ENCODE measurements at regions not wholly inside any gene's neighbourhood (a gene's known extent, or its start where the extent isn't known, plus 50 kb on each side); places are given as distances from the start of the nearest gene placed in this dataset.

- H3K36me3 Mint-ChIP-seq: no peaks in the 10 kb centered on the region
- Histone ChIP-seq H3K36me3 (ENCODE audit: insufficient read depth, low read length) (no peaks in the 10 kb centered on the region), H3K27me3 (ENCODE audit: insufficient read depth, low read length) (no peaks in the 10 kb centered on the region), H3K27ac (ENCODE audit: low read depth, low read length) (no peak overlapping the region), H3K4me1 (ENCODE audit: insufficient read depth, low read length) (no peaks in the 10 kb centered on the region), H3K4me3 (ENCODE audit: low read length in 2 of 2) (no peak overlapping the region), H3K9me3 (ENCODE audit: control insufficient read depth in 1 of 2, low read length in 2 of 2) (no peaks in the 10 kb centered on the region)
- ChIA-PET CTCF (ENCODE audit: partially characterized antibody) (interaction anchor here (1.4 to 1.6 kb wide), 2 partner anchors 11 to 43 kb away, joined by 4 read pairs; no protein-coding TSS in a partner anchor), POLR2A (ENCODE audit: partially characterized antibody) (no interaction called here)
- H3K4me1 Mint-ChIP-seq: no peaks in the 10 kb centered on the region
- H3K4me3 Mint-ChIP-seq: no peak overlapping the region
- intact Hi-C loops (cut with micrococcal nuclease): loop anchor here (1.0 kb wide), 1 partner anchor 1056 kb away; no protein-coding TSS in a partner anchor
- H3K27me3 Mint-ChIP-seq: no peaks in the 10 kb centered on the region
- no peak overlapping the region for H3K27ac Mint-ChIP-seq
- peaks cover 0 to 5% (median 0%) of the 10 kb centered on the region in 8 donors for H3K9me3 Mint-ChIP-seq
- no peak for DNase-seq
These were observed 212.2 kb downstream of the LYPLAL1 start for GRCh38 chr1:219385787-219386427.

- ChIA-PET CTCF (ENCODE audit: partially characterized antibody) (no interaction called here), POLR2A (ENCODE audit: partially characterized antibody) (no interaction called here)
- no peak overlapping the region for H3K4me3 ChIP-seq (ENCODE audit: low read length in 2 of 2)
- no peak for DNase-seq
- no peaks in the 10 kb centered on the region for H3K9me3 ChIP-seq (ENCODE audit: control insufficient read depth in 1 of 2, low read length in 2 of 2)
- intact Hi-C loops (cut with micrococcal nuclease): no loop called here
- H3K4me1 ChIP-seq (ENCODE audit: insufficient read depth, low read length): no peaks in the 10 kb centered on the region
- H3K27me3 Mint-ChIP-seq: no peaks in the 10 kb centered on the region
- no peaks in the 10 kb centered on the region for H3K4me1 Mint-ChIP-seq
- H3K27me3 ChIP-seq (ENCODE audit: insufficient read depth, low read length): no peaks in the 10 kb centered on the region
- no peak overlapping the region for H3K4me3 Mint-ChIP-seq
- no peak overlapping the region for H3K27ac Mint-ChIP-seq
- no peak overlapping the region for H3K27ac ChIP-seq (ENCODE audit: low read depth, low read length)
- H3K36me3 ChIP-seq (ENCODE audit: insufficient read depth, low read length): no peaks in the 10 kb centered on the region
- no peaks in the 10 kb centered on the region for H3K36me3 Mint-ChIP-seq
- peaks cover 0 to under 1% (median 0%) of the 10 kb centered on the region in 8 donors for H3K9me3 Mint-ChIP-seq
These were observed 209.6 kb downstream of the LYPLAL1 start for GRCh38 chr1:219383281-219383680.

- no peak for DNase-seq
- H3K36me3 ChIP-seq (ENCODE audit: insufficient read depth, low read length): no peaks in the 10 kb centered on the region
- H3K4me1 ChIP-seq (ENCODE audit: insufficient read depth, low read length): no peaks in the 10 kb centered on the region
- H3K27ac ChIP-seq (ENCODE audit: low read depth, low read length): no peak overlapping the region
- no peaks in the 10 kb centered on the region for H3K9me3 ChIP-seq (ENCODE audit: control insufficient read depth in 1 of 2, low read length in 2 of 2)
- H3K36me3 Mint-ChIP-seq: no peaks in the 10 kb centered on the region
- no peaks in the 10 kb centered on the region for H3K4me1 Mint-ChIP-seq
- H3K27me3 ChIP-seq (ENCODE audit: insufficient read depth, low read length): no peaks in the 10 kb centered on the region
- ChIA-PET CTCF (ENCODE audit: partially characterized antibody) (no interaction called here), POLR2A (ENCODE audit: partially characterized antibody) (no interaction called here)
- no peak overlapping the region for H3K4me3 ChIP-seq (ENCODE audit: low read length in 2 of 2)
- no peak overlapping the region for H3K4me3 Mint-ChIP-seq
- H3K27me3 Mint-ChIP-seq: no peaks in the 10 kb centered on the region
- intact Hi-C loops (cut with micrococcal nuclease): no loop called here
- H3K27ac Mint-ChIP-seq: no peak overlapping the region
- no peaks in the 10 kb centered on the region for H3K9me3 Mint-ChIP-seq
These were observed 207.7 kb downstream of the LYPLAL1 start for GRCh38 chr1:219381396-219381795.

- Histone ChIP-seq H3K9me3 (ENCODE audit: control insufficient read depth in 1 of 2, low read length in 2 of 2) (no peaks in the 10 kb centered on the region), H3K36me3 (ENCODE audit: insufficient read depth, low read length) (no peaks in the 10 kb centered on the region), H3K27me3 (ENCODE audit: insufficient read depth, low read length) (no peaks in the 10 kb centered on the region), H3K27ac (ENCODE audit: low read depth, low read length) (no peak overlapping the region), H3K4me1 (ENCODE audit: insufficient read depth, low read length) (no peaks in the 10 kb centered on the region), H3K4me3 (ENCODE audit: low read length in 2 of 2) (no peak overlapping the region)
- Mint-ChIP-seq H3K4me1 (no peaks in the 10 kb centered on the region), H3K9me3 (no peaks in the 10 kb centered on the region), H3K36me3 (no peaks in the 10 kb centered on the region), H3K27ac (no peak overlapping the region), H3K27me3 (no peaks in the 10 kb centered on the region), H3K4me3 (no peak overlapping the region)
- DNase-seq: no peak
- ChIA-PET POLR2A (ENCODE audit: partially characterized antibody) (no interaction called here), CTCF (ENCODE audit: partially characterized antibody) (no interaction called here)
- intact Hi-C loops (cut with micrococcal nuclease): no loop called here
These were observed 206.8 kb downstream of the LYPLAL1 start for GRCh38 chr1:219380463-219380862.

- no peaks in the 10 kb centered on the region for H3K27me3 ChIP-seq (ENCODE audit: insufficient read depth, low read length)
- H3K27me3 Mint-ChIP-seq: no peaks in the 10 kb centered on the region
- H3K27ac Mint-ChIP-seq: no peak overlapping the region
- no peak overlapping the region for H3K27ac ChIP-seq (ENCODE audit: low read depth, low read length)
- H3K9me3 Mint-ChIP-seq: peaks cover 0 to 3% (median 0%) of the 10 kb centered on the region in 8 donors
- ChIA-PET POLR2A (ENCODE audit: partially characterized antibody) (no interaction called here), CTCF (ENCODE audit: partially characterized antibody) (no interaction called here)
- H3K4me3 ChIP-seq (ENCODE audit: low read length in 2 of 2): no peak overlapping the region
- no peaks in the 10 kb centered on the region for H3K9me3 ChIP-seq (ENCODE audit: control insufficient read depth in 1 of 2, low read length in 2 of 2)
- intact Hi-C loops (cut with micrococcal nuclease): no loop called here
- no peaks in the 10 kb centered on the region for H3K36me3 Mint-ChIP-seq
- H3K4me1 ChIP-seq (ENCODE audit: insufficient read depth, low read length): no peaks in the 10 kb centered on the region
- DNase-seq: no peak
- H3K4me3 Mint-ChIP-seq: no peak overlapping the region
- H3K36me3 ChIP-seq (ENCODE audit: insufficient read depth, low read length): no peaks in the 10 kb centered on the region
- H3K4me1 Mint-ChIP-seq: no peaks in the 10 kb centered on the region
These were observed 206.0 kb downstream of the LYPLAL1 start for GRCh38 chr1:219379691-219380090.

GRCh38 chr1:219374636-219375035, 201.0 kb downstream of the LYPLAL1 start:
- Mint-ChIP-seq H3K4me3 (no peak overlapping the region), H3K4me1 (no peaks in the 10 kb centered on the region), H3K27ac (no peak overlapping the region), H3K36me3 (no peaks in the 10 kb centered on the region), H3K27me3 (no peaks in the 10 kb centered on the region), H3K9me3 (peaks cover 0 to 5% (median 0%) of the 10 kb centered on the region in 8 donors)
- H3K27ac ChIP-seq (ENCODE audit: low read depth, low read length): no peak overlapping the region
- no peaks in the 10 kb centered on the region for H3K9me3 ChIP-seq (ENCODE audit: control insufficient read depth in 1 of 2, low read length in 2 of 2)
- H3K4me1 ChIP-seq (ENCODE audit: insufficient read depth, low read length): no peaks in the 10 kb centered on the region
- no peak for DNase-seq
- CTCF ChIA-PET (ENCODE audit: partially characterized antibody): no interaction called here
- no peaks in the 10 kb centered on the region for H3K36me3 ChIP-seq (ENCODE audit: insufficient read depth, low read length)
- intact Hi-C loops (cut with micrococcal nuclease): no loop called here
- POLR2A ChIA-PET (ENCODE audit: partially characterized antibody): no interaction called here
- H3K27me3 ChIP-seq (ENCODE audit: insufficient read depth, low read length): no peaks in the 10 kb centered on the region
- H3K4me3 ChIP-seq (ENCODE audit: low read length in 2 of 2): no peak overlapping the region

GRCh38 chr1:219374046-219374566, 200.4 kb downstream of the LYPLAL1 start:
- intact Hi-C loops (cut with micrococcal nuclease): no loop called here
- no peak for DNase-seq
- H3K4me3 Mint-ChIP-seq: no peak overlapping the region
- Histone ChIP-seq H3K4me1 (ENCODE audit: insufficient read depth, low read length) (no peaks in the 10 kb centered on the region), H3K27ac (ENCODE audit: low read depth, low read length) (no peak overlapping the region), H3K36me3 (ENCODE audit: insufficient read depth, low read length) (no peaks in the 10 kb centered on the region), H3K9me3 (ENCODE audit: control insufficient read depth in 1 of 2, low read length in 2 of 2) (no peaks in the 10 kb centered on the region), H3K27me3 (ENCODE audit: insufficient read depth, low read length) (no peaks in the 10 kb centered on the region), H3K4me3 (ENCODE audit: low read length in 2 of 2) (no peak overlapping the region)
- ChIA-PET CTCF (ENCODE audit: partially characterized antibody) (interaction anchor here (0.8 kb wide), 1 partner anchor 51 kb away, joined by 3 read pairs; no protein-coding TSS in a partner anchor), POLR2A (ENCODE audit: partially characterized antibody) (no interaction called here)
- no peak overlapping the region for H3K27ac Mint-ChIP-seq
- no peaks in the 10 kb centered on the region for H3K36me3 Mint-ChIP-seq
- H3K27me3 Mint-ChIP-seq: no peaks in the 10 kb centered on the region
- H3K9me3 Mint-ChIP-seq: peaks cover 0 to 5% (median 0%) of the 10 kb centered on the region in 8 donors
- H3K4me1 Mint-ChIP-seq: no peaks in the 10 kb centered on the region
